GM19238 (cell line): ENCODE measurements at regions not wholly inside any gene's neighbourhood (a gene's known extent, or its start where the extent isn't known, plus 50 kb on each side); places are given as distances from the start of the nearest gene placed in this dataset.
"Not testable (repeated sequence)": the region's sequence is repeated elsewhere in the genome, so short reads cannot be mapped to it uniquely, and the experiment has no call there.

Experiments
- DNase-seq: peaks from one replicate; pipeline ENCODE4 v3.0.0; 2011; ENCODE audit warnings: low spot score; ENCODE audit not compliant: insufficient read length

GRCh38 chr5:96108629-96109028, 147.0 kb upstream of the ELL2 start:
- not testable (repeated sequence) for DNase-seq

DNA sequence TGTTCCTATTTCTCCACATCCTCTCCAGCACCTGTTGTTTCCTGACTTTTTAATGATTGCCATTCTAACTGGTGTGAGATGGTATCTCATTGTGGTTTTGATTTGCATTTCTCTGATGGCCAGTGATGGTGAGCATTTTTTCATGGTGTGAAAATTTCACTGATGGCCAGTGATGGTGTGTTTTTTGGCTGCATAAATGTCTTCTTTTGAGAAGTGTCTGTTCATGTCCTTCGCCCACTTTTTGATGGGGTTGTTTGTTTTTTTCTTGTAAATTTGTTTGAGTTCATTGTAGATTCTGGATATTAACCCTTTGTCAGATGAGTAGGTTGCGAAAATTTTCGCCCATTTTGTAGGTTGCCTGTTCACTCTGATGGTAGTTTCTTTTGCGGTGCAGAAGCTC, 142.2 kb upstream of the ELL2 start:
- DNase-seq, result not testable (repeated sequence)

DNA sequence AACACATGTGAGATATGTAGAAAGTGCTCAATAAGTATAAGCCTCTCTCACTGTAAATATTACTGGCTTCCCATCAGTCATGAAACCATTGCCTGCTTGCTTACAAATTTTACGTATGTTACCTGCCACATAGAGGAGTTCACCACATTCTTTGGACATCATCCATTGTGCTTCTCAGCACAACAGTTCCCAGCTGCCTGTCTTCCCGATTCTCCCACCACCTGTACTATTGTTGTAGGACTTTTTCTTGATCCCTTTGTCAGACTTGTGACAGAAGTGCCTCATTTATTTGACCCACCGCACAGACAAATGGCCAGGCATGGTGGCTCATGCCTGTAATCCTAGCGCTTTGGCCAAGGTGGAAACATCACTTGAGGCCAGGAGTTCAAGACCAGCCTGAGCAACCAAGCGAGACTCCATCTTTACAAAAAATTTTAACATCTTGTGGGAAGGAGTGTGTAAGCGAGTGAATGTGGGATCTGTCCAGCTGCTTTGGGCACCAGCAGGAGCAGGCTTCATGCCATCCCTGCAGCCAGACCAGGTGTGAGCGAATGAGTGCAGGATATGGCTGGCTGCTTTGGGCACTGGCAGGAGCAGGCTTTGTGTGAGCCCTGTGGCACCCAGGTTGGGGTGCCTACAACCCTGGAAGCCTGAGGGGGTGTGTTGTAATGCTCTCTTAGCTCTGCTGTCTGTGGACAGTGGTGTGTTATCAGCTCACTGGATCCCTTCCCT, 139.9 kb upstream of the ELL2 start:
- no peak for DNase-seq

GRCh38 chr5:96097488-96097887, 135.8 kb upstream of the ELL2 start:
- DNase-seq, result not testable (repeated sequence)

DNA sequence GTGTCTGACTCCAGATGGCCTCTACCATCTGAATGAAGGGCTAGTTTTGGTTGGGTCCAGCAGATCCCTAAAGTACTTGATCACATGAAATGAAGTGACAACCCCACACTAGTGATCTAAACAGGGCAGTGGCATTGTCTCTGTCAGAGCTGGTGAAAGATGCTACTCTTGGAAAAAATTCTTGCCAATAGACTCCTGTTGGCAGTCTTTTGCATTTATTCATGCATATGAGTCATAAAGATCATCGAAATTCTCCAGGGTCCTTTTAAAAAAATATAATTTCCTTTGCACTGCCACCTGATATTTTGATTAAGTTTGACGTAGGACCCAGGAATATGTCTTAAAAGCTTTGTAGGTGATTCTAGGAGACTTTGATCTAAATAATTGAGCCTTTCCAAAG, 135.1 kb upstream of the ELL2 start:
- DNase-seq, result no peak

DNA sequence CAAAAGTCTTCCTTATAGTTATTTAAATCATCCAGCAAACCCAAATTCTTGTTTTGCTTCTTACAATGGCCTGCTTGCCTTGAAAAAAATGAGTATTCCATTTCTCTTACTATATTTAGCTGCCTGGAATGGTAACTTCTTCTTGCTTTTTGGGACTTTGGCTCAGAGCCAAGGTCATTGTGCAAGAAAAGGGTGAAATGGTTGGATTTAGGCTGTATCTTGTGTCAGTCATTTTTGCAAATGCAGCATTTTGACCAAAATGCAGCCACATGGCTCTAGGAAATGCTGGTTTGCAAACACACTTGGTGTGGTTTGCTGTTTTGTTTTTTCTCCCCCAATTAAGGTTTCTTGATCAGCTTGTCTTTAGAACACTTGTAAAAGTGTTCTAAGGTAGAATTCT, 133.3 kb upstream of the ELL2 start:
- DNase-seq, result no peak

DNA sequence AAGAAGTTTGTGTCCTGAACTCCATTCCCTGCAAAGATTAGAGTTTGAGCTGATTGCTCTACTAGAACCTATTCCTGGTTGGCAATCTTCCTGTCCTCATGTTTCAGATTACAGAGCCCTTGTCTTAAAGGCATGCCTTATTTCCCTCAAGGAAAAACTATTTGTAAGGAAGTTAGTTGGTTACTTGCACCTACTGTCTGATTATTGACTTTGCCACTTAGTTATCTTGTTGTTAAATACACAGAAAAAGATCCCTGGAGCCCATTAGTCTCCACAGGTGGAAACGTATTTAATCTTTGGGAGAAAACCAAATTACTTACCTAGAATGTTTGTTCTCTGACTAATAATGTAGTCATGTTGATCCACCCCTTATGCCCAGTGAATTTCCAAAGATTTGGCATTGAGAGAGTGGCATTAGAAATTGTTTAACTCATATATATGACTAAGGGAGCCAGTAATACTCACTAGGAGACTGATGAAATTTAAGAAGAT, 132.3 kb upstream of the ELL2 start:
- DNase-seq, result no peak

- no peak for DNase-seq
Measured at GRCh38 chr5:96093340-96093739, 131.7 kb upstream of the ELL2 start.

DNA sequence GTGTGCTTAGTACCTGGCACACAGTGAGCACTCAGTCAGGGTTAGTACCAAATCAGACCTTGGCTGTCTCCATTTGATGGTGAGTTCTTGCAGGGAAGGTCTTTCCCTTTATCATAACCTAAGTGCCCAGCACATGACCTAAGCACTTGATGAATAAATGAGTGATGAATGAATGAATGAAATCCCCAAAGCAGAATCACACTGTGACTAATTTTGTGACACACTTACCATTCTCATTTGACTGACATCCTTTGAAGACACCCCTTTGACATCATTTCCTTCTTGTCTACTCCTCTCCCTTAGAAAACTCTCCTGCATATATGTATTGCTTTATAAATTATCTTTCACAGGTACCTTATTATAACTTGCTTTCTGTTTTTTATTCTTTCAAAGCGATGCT, 130.2 kb upstream of the ELL2 start:
- no peak for DNase-seq

DNA sequence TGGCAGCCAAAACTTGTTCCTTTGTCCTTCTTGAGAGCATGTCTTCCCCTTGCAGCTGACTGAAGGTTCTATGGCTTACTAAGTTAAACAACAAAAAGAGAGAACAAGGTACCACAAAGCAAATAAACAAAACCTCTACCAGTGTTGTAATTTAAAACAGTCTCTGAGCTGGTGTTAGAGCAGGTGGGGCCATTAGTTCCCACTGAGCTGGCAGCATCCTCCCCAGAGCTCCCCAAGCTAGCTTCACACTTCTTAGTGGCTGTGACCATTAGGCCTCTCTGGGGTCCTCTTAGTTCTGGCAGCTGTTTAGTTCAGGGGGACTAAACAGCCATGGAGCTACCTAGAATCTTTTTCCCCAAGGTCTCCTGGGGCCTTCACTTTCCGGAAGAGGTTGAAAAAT, 128.6 kb upstream of the ELL2 start:
- no peak for DNase-seq

DNA sequence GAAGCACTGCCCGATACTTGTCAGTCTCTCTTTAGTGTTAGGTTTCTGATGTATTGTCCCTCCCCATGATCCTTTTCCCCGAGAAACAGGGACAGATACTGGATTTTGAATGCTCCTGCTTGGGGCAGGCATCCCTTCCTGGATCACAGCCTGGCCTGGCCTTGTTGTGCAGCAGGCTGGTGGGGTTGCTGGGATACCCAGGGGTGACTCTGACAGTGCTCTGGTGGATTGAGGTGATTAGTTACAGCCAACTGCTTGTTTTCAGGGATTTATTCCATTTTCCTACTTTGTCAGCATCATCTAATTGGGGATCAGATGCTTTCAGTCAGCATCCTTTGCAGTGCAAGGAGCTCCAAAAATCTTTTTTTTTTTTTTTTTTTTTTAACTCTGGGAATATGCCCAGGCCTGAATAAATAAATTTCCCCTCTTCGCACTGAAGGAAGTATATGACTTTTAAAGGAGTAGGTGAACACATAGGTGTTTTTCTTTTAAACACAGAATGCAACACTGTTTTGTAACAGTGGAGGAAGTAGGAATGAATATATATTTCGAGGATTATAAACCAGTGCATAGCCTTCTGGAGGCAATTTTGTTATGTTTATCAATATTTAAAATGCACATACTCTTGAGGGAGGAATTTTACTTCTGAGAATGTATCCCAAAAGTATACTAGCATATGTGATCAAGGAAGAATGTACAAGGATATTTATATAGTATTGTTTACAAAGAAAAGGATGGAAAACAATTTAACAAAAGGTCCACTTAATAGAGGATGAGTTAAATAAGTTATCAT, 127.3 kb upstream of the ELL2 start:
- DNase-seq, result no peak

- no peak for DNase-seq
Measured at GRCh38 chr5:96087939-96088338, 126.3 kb upstream of the ELL2 start.

- no peak for DNase-seq
Measured at GRCh38 chr5:96084874-96085506, 123.3 kb upstream of the ELL2 start.

GRCh38 chr5:96083361-96083881, 121.8 kb upstream of the ELL2 start:
- DNase-seq, result no peak

- DNase-seq, result no peak
Measured at GRCh38 chr5:96081276-96081858, 119.7 kb upstream of the ELL2 start.

GRCh38 chr5:96080557-96080956, 118.9 kb upstream of the ELL2 start:
- DNase-seq, result no peak

DNA sequence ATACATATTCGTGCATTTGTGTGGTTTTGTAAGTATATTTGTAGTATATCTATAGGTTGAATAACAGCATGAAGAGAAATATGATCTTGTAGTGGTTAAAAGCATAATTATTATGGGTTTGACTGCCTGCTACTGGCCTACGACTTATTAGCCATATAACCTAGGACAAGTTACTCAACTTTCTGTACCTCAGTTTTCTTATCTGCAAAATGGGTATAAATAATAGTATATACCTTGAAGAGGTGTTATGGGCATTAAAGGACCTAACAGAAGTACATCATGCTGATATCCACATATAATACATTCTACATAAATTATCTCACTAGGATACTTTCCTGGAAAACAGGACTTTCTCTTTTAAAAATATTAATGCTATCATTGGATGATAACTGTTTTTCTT, 118.3 kb upstream of the ELL2 start:
- DNase-seq, result no peak

- DNase-seq, result no peak
Measured at GRCh38 chr5:96079075-96079474, 117.4 kb upstream of the ELL2 start.

DNA sequence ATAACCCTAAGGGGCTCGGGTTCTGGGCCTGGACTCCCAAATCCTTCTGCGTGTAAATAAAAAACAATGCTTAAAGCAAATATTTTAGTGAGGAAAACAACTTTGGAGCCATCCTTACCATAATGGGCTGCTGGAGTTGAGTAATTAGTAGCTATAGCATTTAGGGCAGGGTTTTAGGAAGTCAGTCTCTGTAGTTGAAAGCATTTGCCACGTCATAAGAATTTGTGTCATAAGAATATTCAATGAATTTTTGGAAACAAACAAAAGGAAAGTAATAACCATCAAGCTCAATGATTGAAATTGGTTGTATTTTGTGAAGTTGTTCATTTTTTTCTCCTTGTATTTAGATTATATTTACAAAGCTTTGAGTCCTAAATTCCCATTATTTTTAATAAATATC, 114.8 kb upstream of the ELL2 start:
- DNase-seq, result no peak

DNA sequence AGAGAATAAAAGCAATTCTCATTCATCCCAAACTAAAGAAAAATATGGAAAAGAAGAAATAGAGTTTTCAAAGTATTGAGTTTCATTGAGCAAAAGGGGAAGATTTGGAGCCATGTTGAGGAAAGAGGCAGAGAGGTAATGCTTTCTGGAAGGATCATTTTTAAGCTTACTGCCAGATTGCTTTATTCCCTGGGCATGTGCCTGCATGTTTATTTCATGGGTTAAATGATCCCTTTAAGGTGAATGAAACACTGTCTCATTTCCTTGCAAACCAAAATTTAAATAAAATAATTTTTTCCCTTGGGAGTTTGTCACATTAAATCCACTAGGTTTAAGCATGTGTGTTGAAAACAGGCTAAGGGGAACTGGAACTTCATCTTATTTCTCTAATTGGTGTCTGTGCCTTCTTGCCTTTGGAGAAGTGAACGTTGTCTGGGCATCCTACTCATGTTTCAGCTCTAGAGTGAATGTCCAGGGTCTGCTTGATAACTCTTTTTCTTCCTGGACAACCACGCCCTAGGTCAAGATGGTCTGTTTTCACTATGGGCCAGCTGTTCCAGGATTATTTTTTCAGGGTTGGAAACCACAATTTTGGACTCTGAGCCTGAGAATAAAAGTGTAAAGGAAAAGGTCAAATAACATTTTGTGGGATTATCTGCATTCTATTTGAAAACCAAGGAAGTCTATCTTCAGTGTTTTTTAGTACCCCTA, 114.1 kb upstream of the ELL2 start:
- DNase-seq, result no peak

DNA sequence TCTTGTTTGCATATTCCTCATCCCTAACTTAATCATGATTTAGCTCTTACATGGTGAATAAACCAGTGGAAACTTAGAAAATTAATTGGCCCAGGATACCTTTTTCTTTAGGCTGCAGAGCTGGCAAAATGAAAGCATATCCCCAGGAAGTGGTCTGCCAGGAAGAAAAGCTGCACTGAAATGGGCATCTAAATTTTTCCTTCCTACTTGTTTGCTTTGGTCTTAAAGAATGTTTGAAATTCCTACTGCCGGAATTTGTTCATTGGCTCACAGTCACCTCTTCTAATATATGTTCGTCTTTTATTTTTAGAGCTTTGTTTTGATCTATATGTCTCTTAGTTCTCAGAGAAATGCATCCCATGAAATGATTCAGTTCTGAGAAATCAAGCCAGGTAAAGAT, 113.2 kb upstream of the ELL2 start:
- no peak for DNase-seq
